KG1 (cell line): ENCODE measurements at regions not wholly inside any gene's neighbourhood (a gene's known extent, or its start where the extent isn't known, plus 50 kb on each side); places are given as distances from the start of the nearest gene placed in this dataset.

Experiments used
- DNase-seq: peaks from one replicate; lab custom pipeline; 2025; lab: John Stamatoyannopoulos, UW

DNA sequence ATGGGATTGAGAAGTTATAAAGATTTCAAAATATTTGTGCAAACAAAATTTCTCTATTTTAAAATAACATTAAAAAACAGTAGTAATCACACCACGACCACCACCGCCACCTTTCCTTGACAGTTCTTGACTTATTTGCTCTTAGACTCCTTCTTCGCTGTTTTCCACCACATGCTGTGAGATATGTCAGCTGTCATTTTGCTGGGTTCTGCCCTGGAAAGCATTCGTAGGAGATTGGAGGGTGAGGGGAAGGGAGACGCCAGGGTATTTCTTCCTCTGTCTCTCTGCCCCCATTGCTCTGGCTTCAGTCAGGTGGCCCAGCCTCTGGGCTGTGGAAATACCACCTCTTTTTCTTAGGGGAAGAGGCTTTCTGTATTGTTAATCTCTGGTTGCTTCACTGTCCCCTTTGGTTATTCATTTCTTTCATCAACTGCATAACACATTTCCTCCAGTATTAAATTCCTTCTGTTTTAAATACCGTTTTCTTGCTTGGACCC lies 186.2 kb downstream of the NEDD1 start:
- DNase-seq = no peak

DNA sequence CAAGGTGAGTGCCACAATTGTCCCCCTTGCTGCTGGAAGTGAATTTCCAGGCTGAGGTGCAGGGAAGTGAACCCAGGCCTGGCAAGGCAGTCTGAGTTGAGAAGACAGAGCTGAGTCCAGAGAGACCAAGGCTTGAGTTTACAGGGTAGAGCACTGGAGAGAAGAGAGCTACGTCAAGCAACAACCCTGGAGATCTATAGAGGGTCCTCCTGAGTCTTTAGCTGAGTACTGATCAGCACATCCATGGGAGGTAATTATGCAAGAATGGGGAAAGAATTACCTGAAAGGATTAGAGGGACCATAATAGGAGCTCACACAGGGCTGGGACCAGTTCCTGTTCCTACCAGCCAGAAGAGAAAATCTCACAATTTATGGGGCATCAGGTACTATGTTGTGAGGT lies 190.7 kb downstream of the NEDD1 start:
- no peak for DNase-seq

DNA sequence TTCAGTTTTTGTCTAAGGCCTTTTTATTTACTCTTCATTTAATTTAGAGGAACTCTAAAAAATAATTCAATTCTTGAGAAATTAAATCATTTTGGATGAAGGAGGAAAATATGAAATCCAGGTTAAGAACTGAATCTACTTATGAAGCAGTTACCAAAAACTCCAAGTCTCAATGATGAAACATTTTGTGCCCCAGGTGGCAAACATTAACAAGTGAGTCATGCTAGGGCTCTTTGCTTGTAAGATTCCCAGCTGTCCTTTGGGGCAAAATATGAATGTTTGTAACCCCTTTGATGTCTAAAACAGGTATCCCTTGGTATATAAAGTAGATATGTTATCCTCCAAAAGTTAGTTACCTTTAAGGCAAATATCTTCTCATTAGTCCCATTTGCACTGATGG lies 202.4 kb downstream of the NEDD1 start:
- DNase-seq = no peak

DNA sequence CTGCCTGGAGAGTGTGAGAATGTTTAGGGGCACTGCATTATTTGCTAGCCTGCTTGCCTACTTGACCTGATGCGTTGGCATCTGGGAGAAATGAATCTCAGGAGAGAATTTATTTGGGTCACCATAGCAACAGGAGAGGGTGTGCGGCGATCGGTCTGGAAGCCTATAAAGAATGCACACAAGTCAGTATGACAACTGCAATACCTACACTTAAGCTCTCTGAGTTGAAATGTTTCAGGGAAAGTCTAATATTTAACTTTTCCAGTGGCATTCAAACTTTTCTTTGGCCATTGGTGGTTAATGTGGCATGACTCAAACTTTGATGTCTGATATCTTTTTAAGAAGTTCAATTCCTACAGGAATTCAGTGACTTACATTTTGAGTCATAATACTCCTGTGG lies 205.1 kb downstream of the NEDD1 start:
- no peak for DNase-seq

DNA sequence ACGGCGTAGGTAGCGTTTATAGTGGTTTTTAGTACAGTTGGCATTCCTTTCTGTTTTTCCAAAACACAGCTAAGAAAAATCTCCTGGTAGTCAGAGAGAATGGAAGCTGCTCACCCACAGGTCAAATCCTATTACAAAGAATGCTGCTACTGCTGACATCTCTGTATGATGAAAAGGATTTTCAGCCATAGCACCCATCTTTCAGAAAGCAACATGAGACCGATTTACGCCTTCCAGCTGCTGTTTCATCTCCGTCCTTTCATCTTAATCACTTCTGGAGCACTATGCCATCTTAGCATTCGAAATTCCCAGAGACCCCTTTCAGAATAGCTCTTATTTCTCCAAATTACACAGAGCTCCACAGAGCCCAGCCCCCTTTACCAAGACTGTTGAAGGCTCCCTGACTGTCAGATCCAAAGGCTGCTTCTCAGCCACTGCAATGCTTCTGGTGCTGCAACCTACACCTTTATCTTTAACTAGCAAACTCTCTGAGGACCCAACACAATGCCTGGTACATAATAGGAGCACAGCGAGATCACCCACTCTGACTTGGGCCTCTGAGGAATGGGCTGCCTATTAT lies 211.8 kb downstream of the NEDD1 start:
- no peak for DNase-seq

DNA sequence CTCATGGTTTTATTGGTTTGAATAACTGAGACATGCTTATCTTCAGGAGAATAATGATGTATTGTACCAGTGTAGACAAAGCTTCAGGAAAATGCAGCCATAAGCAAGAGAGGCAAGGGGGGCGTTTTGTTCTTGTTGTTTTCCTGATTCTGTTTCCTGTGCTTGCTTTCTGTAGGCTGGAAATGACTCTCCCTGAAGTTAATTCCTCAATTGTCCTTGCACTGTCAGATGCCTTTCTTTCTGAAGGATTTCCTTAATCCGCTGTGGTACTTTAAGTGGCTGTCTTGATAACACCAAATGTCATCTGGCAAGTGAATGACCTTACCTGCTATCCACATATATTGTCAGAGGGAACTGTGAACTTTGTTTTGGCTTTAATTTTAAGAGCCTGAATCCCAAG lies 220.0 kb downstream of the NEDD1 start:
- no peak for DNase-seq

DNA sequence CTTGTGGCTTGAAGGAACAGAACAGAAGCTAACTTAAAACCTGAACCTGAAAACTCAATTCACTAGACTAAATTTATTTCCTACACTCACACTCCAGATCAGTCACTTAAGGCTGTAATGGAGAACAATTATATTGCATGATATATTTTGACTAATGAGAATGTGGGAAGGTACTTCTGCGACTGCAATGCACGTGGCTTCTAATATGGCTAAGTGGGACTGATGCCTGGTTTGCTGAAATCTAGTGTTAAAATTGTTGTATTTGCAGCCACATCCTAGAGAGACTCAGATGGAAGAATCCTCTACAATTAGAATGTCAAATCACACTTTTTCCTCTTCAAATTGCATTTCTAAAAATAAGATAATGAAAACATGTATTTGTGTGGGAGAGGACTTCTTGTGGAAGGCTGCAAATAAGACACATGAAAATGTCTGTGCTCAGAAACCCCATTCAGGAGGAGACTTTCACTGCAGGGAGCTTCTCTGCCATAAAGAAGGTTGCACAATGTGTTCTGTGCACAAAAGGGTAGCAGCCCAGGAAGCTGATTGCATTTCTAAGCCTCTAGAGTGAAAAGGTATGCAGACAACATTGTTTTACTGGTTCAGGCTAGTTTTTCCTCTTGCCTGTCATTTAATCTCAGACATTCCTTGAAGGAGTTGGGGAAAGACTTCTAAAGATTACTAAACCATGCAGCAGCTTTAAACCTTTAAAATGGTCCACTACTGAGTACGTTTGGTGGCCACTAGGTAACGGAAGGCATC lies 224.3 kb downstream of the NEDD1 start:
- DNase-seq = no peak

DNA sequence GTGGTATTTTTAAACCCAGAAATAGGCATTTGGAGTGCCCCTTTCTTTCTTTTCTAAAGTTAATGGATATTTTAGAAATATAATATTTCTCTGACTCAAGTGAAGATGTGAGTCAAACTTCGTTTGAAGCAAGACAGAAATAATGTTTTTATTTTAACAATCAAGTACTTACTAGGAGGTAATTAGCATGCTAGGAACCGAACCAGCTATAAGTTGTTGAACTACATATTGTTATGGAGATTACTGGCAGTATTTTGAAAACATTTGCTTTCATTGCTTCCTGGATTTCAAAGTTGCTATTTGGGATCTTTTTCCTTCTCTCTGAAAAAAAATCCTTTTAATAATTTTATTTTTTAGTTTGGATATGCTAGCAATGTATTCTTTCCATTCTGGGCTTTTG lies 225.2 kb downstream of the NEDD1 start:
- DNase-seq = no peak

DNA sequence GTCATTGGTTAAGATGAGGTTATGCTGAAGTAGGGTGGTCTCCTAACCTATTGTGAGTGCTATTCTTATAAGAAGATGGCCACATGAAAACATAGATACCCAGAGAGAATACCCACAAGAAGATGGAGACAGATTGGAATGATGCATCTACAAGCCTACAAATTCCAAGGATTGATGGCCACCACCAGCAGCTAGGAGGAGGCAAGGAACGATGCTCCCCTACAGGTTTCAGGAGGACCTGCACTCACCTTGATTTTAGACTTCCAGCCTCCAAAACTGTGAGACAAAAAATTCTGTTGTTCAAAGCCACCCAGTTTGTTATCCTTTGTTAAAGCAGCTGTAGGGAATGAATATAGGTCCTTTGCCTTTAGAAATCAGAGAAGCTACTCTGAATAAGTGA lies 227.4 kb downstream of the NEDD1 start:
- DNase-seq = no peak

DNA sequence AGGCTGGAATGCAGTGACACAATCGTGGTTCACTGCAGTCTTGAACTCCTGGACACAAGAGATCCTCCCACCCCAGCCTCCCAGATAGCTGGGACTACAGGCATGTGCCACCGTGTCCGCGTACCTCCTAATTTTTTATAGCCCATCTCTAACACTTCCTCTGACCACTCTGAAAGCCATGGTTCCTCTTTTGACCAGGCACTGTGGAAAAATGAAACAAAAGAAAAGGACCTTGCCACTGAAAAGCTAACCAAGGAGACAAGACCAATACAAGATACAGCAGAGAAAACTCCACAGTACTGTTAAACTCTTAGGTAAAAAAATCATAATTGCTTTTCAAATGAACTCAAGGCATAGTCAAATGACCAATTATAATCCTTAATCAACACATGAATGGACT lies 233.3 kb downstream of the NEDD1 start:
- no peak for DNase-seq

DNA sequence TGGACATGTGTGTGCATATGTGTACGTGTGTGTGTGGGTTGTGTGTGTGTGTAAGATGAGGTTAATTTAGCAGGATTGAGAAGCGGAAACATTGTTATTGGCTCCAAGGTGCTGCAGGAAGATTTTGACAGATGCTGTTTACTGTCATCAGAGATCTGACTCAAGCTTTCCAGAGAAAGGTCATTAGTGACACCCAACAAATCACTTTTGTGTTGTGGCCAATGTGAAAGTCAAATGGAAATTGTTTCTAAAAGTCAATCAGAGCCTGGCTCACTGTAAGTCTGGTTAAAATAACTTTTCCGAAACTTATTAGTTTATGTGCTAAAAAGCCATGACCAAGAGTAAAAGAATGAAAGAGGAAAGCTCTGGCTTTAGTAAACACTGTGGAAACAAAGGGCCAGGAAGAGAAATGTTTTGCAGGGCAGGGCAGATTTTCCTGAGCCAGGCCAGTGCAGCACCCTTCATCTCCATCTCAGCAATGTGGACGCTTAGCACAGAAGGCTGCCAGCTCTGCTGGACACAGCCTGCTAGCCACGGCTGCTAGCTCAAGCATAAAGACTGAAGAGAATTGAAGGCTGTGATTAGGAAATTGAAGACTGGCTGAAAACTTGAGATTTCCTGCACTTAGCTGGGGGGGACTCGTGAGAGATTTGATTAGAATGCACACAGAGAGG lies 235.8 kb downstream of the NEDD1 start:
- no peak for DNase-seq

DNA sequence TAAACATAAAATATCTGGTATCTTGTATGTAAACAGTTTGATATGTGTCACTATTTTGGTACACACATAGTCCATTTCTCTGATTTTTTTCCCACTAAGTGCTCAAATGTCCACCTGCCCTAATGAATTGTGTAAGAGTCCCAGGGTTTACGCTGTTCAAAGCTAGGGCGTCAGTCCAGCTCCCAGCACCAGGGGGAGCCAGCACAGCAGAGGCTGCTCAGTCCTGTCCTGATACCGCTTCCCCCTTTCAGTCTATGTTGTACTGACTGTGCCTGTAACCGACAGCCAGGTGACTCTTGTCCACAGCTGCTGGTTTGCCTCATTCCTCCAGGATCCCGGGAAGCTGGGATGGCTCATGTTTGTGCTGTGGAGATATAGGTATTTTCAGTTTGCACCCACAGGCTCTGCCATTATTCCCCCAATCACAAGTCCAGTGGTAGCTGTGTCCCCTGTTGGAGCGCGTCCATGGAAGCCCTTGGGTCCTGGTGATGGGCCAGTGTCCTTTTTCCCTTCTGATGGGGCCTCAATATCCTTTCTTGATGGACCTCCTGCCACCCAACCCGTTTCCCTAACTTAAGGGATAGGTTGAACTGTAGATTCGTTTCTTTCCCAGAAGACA lies 242.0 kb downstream of the NEDD1 start:
- DNase-seq = peak; percentile 51

DNA sequence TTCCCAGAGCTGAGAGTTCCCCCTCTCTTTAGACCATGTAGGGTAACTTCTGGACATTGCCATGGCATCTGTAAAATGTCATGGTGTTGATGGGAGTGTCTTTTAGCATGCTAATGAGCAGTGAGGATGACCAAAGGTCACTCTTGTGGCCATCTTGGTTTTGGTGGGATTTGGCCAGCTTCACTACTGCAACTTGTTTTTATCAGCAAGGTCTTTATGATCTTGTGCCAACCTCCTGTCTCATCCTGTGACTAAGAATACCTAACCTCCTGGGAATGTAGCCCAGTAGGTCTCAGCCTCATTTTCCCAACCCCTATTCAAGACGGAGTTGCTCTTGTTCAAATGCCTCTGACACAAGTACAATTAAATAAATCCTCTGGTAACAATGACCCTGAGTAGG lies 244.4 kb downstream of the NEDD1 start:
- DNase-seq = no peak

DNA sequence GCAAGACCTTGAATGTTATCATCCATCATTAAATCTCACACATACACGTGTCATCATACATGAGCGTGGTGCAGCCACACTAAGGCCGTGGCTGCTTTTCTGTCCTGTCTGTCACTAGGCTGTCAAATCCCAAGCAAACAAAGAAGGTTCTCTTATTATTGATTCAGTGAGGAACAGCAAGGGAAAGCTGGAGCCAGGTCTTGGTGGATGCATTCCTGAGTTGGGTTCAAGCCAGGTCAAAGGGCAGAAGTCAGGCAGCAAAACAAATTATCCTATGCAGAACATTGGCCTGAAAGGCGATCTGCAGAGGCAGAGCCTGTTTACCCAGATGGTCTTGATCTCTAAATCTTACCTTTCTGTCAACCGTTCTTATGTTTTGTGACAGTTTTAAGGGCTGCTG lies 252.3 kb downstream of the NEDD1 start:
- no peak for DNase-seq

DNA sequence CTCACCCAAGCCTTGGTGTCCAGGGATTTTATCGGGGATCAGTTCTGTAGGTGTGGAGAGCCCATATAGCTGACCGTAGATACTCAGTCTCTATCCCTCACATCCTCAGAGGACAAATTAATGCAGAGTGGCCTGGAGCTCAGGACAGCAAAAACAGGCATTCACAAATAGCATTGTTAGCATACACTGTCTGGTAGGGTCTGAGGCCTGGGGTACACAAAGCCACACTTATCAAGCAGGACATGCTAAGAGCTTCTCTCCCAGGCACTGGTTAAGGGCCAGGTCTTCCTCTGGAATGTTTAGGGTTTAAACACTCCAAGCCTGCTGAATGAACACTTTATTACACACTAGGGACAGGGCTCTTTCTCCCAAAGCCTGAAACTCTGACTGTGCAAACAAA lies 253.2 kb downstream of the NEDD1 start:
- no peak for DNase-seq

DNA sequence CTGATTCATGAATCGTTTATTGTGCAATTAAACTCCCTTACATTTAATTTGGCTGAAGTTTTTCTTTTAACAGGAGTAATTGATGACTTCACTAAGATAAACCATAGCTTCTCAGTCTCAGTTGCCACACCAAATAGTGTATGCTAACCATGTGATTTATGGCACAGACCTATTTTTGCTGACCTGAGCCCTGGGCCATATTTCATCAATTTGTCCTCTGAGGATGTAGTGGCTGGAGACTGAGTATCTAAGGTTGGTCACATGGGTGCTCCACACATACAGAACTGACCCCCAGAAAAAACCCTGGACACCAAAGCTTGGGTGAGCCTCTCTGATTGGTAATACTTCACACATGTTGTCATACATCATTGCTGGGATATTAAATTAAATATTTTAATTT lies 255.1 kb downstream of the NEDD1 start:
- DNase-seq = no peak

DNA sequence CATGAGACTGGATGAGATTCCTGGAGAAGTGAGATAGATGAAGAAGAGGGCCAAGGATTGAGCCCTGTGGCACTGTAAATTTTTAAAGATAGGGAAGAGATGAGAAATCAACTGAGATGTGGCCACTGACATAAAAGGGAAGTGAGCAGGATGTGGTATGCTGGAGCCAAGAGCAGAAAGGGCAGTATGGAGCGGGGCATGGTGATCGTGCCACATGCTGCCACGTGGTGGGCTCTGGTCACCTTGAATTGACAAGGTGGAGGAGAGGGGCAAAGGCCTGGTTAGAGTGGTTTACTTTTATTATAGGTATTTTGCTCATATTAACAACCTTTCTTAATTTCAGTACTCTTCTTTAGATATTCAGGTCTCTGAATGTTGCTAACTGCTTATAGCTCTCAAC lies 257.9 kb downstream of the NEDD1 start:
- DNase-seq = no peak

DNA sequence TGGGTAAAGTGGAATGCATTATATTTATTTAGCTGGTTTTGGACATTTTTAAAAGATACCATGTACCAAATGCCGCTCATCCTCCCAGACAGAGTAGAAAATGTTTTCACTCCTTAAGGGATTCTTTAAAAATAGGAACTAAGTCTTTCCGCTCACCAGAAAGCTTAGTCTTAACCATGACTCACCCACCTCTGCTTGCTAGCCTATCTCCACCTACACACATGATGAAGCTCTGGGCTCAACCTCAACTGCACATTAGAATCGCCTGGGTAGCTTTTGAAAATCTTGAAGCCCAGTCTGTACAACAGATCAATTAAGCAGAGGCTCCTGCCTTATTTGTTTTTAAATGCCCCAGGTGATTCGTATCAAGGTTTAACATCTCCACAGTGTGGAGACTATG lies 260.5 kb downstream of the NEDD1 start:
- DNase-seq = no peak

DNA sequence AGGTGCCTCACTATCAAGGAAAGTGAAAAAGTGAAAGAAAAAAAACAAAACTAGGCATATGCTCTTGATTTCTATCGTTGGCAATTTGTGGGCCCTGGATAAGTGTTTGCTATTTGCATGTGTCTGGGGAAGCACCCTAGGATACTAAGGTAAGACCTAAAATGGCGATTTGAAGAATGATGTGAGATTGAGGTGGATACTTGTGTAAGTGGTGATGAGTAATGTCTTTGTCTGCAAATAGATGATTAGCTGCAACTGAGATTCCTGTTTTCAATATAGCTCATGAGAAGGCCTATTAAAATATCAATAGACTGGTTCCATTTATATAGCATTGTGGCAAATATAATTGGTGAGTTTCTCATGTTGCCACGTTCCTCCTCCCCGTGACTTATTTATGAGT lies 261.7 kb downstream of the NEDD1 start:
- no peak for DNase-seq

DNA sequence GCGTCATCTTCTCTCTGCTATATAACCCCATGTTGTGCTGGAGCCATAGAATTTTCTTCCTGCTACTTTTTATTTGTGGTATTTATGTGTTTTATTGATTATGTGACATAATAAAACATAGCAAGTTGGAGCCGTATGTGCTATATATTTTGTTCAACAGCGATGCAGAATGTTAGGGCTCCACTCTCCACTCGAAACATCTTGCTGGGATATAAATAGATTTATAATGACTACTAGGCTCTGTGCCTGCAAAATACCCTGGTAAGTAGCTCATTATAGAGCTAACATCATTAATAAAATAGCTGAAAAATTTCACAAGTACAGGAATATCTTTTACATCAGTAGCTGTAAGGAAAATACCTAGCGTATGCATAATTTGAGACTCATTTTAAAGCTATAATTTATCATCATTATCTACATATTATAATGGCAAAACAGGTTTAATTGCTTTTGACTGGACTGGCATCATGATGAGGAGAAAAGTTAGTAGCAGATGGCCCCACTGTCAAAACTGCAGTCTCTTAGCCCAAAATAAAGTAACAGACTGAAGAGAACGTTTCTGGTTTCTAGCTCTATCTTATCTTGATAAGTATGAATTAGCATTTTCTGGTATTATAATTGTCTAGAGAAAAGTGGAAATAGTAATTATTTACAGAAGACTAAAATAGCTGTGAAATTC lies 263.0 kb downstream of the NEDD1 start:
- DNase-seq = no peak

DNA sequence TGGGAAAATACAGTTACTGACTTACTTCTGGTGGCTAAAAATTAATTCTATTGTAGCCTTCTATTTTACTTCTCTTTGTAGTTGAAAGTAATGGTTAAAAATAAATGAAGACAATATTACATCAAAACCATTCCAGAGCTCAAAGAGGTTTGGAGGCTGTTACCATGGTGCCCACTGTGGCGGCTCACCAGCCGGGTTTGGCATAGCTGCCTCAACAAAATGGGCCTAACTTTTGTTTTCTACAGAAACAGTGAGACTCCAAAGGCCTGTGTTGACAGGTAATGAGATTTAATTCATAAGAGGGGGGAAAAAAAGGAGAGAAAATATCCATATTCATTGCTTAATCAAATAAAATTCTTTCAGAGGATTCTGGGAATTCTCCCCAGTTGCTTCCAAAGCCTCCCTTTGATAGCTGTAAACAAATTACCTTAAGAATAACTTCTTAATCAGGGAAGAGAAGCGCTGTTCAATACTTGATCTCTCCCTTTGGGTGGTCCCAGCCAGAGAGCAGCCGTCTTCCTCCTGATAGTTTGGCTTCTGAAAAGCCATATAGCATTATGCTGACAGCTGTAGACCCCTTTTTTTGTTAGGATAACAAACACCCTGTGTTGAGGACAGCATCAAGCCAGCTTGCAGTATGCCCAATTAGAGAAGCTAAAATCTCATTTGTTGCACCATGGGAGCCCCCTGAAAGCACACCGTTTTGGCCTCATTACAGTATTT lies 266.8 kb downstream of the NEDD1 start:
- no peak for DNase-seq

DNA sequence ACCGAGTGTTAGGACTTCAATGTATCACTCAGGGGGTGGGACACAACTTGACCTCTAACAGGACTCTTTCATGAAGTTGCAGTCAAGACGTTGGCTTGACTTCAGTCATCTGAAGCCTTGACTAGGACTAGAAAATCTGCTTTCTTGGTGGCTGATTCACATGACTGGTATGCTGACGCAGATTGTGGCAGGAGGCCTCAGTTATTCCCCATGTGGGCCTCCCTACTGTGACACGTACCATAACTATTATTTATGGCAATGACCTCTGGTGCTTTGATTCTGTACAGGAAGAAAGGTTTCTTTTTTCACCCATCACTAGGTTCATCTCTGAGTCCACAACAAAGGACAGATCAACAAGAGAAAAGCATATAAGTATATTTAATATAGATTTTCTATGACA lies 270.4 kb downstream of the NEDD1 start:
- DNase-seq = no peak
